Tibial nerve (tissue), 4 donors: ENCODE measurements at regions not wholly inside any gene's neighbourhood (a gene's known extent, or its start where the extent isn't known, plus 50 kb on each side); places are given as distances from the start of the nearest gene placed in this dataset.

ENCODE experiments used
- DNase-seq, 2 donors: peaks; one replicate each; pipeline ENCODE4 v3.0.0-alpha.2; 2019; ENCODE audit warnings: low spot score in 2 of 2
- H3K27ac ChIP-seq, 4 donors: fragments of 200-600 bp; sonication (generic) in 3 of 4; one replicate each; pipeline ENCODE4 v1.5.1; 2017 to 2019; ENCODE audit warnings: mild to moderate bottlenecking in 1 of 4
- H3K27me3 ChIP-seq, 2 donors: fragments of 200-600 bp; sonication (generic) in 1 of 2; one replicate each; pipeline versions ENCODE4 v1.5.1 to v1.6.0; 2017 to 2019
- H3K36me3 ChIP-seq, 3 donors: fragments of 200-600 bp; sonication (generic); one replicate each; pipeline ENCODE4 v1.5.1; 2018 to 2019
- H3K4me1 ChIP-seq, 4 donors: fragments of 200-600 bp; sonication (generic) in 3 of 4; one replicate each; pipeline ENCODE4 v1.5.1; 2017 to 2019
- H3K4me3 ChIP-seq, 4 donors: fragments of 200-600 bp; sonication (generic) in 3 of 4; one replicate each; pipeline ENCODE4 v1.5.1; 2017 to 2019; ENCODE audit warnings: mild to moderate bottlenecking in 1 of 4, moderate library complexity in 1 of 4
- H3K9me3 ChIP-seq, 4 donors: fragments of 200-600 bp; sonication (generic) in 3 of 4; one replicate each; pipeline ENCODE4 v1.5.1; 2017 to 2019
- CTCF ChIP-seq, 5 experiments: fragments of 200-600 bp in 3 of 5; fragments of 450-650 bp in 2 of 5; sonication (generic) in 3 of 5; IDR thresholded peaks; one replicate each; pipeline ENCODE4 v1.5.1; 2016 to 2019; ENCODE audit warnings: antibody characterized with exemption in 5 of 5, mild to moderate bottlenecking in 3 of 5, moderate library complexity in 2 of 5
- EP300 ChIP-seq, 2 donors: sonication (generic); formaldehyde crosslinking; IDR thresholded peaks; one replicate each; pipeline ENCODE4 v1.6.1; 2017; ENCODE audit warnings: antibody characterized with exemption in 2 of 2, mild to moderate bottlenecking in 1 of 2
- POLR2A ChIP-seq, 2 donors: fragments of 450-650 bp; IDR thresholded peaks; one replicate each; pipeline ENCODE4 v1.6.1; 2017; ENCODE audit warnings: antibody characterized with exemption in 2 of 2, mild to moderate bottlenecking in 2 of 2, moderate library complexity in 2 of 2
- WGBS, 2 donors: methylation state at CpG; one replicate each; pipeline ENCODE4 v1.1.5; 2018; 5-methylcytosine and 5-hydroxymethylcytosine counted together

GRCh38 chr18:22052405-22053105 lies 116.8 kb upstream of the GATA6 start:
- DNase-seq, result no peak
- Histone ChIP-seq H3K27ac (no peak overlapping the region), H3K9me3 (peaks cover 0 to 22% (median 0%) of the 10 kb centered on the region in 4 donors), H3K4me3 (no peak overlapping the region), H3K4me1 (no peaks in the 10 kb centered on the region), H3K27me3 (no peaks in the 10 kb centered on the region), H3K36me3 (no peaks in the 10 kb centered on the region)
- TF ChIP-seq EP300 (IDR thresholded peaks at IDR 0.05) (no peak), POLR2A (IDR thresholded peaks at IDR 0.05) (no peak), CTCF (IDR thresholded peaks at IDR 0.05) (no peak)
- WGBS, 2 donors, result 76 to 81% methylated on average over 12 of the region's 12 CpGs

GRCh38 chr18:22055466-22056238 lies 113.7 kb upstream of the GATA6 start:
- 78 to 87% methylated on average over 3 of the region's 3 CpGs for WGBS, 2 donors
- TF ChIP-seq POLR2A (IDR thresholded peaks at IDR 0.05) (no peak), CTCF (IDR thresholded peaks at IDR 0.05) (no peak), EP300 (IDR thresholded peaks at IDR 0.05) (no peak)

GRCh38 chr18:22056950-22057349 lies 112.4 kb upstream of the GATA6 start:
- DNase-seq, result no peak
- H3K36me3 ChIP-seq, result no peaks in the 10 kb centered on the region
- 79 to 81% methylated on average over 6 of the region's 6 CpGs for WGBS, 2 donors
- H3K9me3 ChIP-seq, result peaks cover 0 to 22% (median 0%) of the 10 kb centered on the region in 4 donors
- TF ChIP-seq EP300 (IDR thresholded peaks at IDR 0.05), result no peak
- TF ChIP-seq POLR2A (IDR thresholded peaks at IDR 0.05), result no peak
- no peak for TF ChIP-seq CTCF (IDR thresholded peaks at IDR 0.05)
- no peaks in the 10 kb centered on the region for H3K4me1 ChIP-seq
- no peaks in the 10 kb centered on the region for H3K27me3 ChIP-seq
- no peak overlapping the region for H3K27ac ChIP-seq
- H3K4me3 ChIP-seq, result no peak overlapping the region

More at GRCh38 chr18:22055466-22056238, 113.7 kb upstream of the GATA6 start:
- Histone ChIP-seq H3K27ac (no peak overlapping the region), H3K36me3 (no peaks in the 10 kb centered on the region), H3K4me1 (no peaks in the 10 kb centered on the region), H3K27me3 (no peaks in the 10 kb centered on the region), H3K4me3 (no peak overlapping the region), H3K9me3 (peaks cover 0 to 22% (median 0%) of the 10 kb centered on the region in 4 donors)
- DNase-seq, result no peak

- Histone ChIP-seq H3K4me3 (no peak overlapping the region), H3K27me3 (no peaks in the 10 kb centered on the region), H3K27ac (no peak overlapping the region), H3K4me1 (no peaks in the 10 kb centered on the region), H3K9me3 (peaks cover 0 to 22% (median 0%) of the 10 kb centered on the region in 4 donors), H3K36me3 (no peaks in the 10 kb centered on the region)
- WGBS, 2 donors, result 66 to 68% methylated on average over 5 of the region's 5 CpGs
- no peak for DNase-seq
- no peak for TF ChIP-seq EP300 (IDR thresholded peaks at IDR 0.05)
- TF ChIP-seq CTCF (IDR thresholded peaks at IDR 0.05), result no peak
- no peak for TF ChIP-seq POLR2A (IDR thresholded peaks at IDR 0.05)
Observed at GRCh38 chr18:22057908-22058527, 111.4 kb upstream of the GATA6 start.

DNA sequence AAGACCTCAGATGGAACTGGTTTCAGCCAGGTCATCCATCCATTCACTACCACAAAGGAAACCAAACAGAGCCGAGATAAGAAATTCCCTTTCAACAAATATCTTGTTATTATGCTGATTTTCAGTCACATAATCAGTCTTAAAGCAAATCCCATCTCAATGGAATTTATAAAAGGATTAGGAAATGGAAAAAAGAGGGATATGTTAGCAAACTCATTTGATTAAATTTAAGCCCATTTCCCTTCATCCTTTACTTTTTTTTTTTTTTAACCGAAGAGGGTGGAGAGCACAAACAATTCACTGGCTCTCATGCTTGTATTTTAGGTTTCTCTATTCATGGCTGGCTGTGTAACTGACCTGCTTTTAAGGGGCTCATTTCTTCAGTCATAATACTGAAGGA lies 109.0 kb upstream of the GATA6 start:
- no peak overlapping the region for H3K4me3 ChIP-seq

More for the DNA sequence above, 109.0 kb upstream of the GATA6 start:
- TF ChIP-seq CTCF (IDR thresholded peaks at IDR 0.05) (no peak), POLR2A (IDR thresholded peaks at IDR 0.05) (no peak), EP300 (IDR thresholded peaks at IDR 0.05) (no peak)
- Histone ChIP-seq H3K36me3 (no peaks in the 10 kb centered on the region), H3K9me3 (peaks cover 0 to 5% (median 0%) of the 10 kb centered on the region in 4 donors), H3K27ac (no peak overlapping the region), H3K4me1 (no peaks in the 10 kb centered on the region), H3K27me3 (no peaks in the 10 kb centered on the region)
- DNase-seq, result no peak
- WGBS, 2 donors, result 59 to 71% methylated on average over 2 of the region's 2 CpGs
